MM.1S (cell line): ENCODE measurements at regions not wholly inside any gene's neighbourhood (a gene's known extent, or its start where the extent isn't known, plus 50 kb on each side); places are given as distances from the start of the nearest gene placed in this dataset.

ENCODE experiments used
- EZH2 ChIP-seq: fragments of 300-600 bp; sonication (generic); optimal IDR thresholded peaks from 2 replicates; pipeline ENCODE3; 2017; ENCODE audit warnings: low read depth, mild to moderate bottlenecking, antibody characterized with exemption, low read length, mixed read lengths
- EZH2phosphoT487 ChIP-seq: fragments of 300-600 bp; sonication (generic); IDR thresholded peaks from 2 replicates; pipeline ENCODE4 v1.6.1; 2018; ENCODE audit warnings: antibody characterized with exemption, low read length
- TF ChIP-seq, protein P1 (sequence below): fragments of 300-600 bp; sonication (generic); IDR thresholded peaks from 2 replicates; pipeline ENCODE4 v1.5.1; 2016; ENCODE audit warnings: antibody characterized with exemption, low read length, mixed read lengths

DNA sequence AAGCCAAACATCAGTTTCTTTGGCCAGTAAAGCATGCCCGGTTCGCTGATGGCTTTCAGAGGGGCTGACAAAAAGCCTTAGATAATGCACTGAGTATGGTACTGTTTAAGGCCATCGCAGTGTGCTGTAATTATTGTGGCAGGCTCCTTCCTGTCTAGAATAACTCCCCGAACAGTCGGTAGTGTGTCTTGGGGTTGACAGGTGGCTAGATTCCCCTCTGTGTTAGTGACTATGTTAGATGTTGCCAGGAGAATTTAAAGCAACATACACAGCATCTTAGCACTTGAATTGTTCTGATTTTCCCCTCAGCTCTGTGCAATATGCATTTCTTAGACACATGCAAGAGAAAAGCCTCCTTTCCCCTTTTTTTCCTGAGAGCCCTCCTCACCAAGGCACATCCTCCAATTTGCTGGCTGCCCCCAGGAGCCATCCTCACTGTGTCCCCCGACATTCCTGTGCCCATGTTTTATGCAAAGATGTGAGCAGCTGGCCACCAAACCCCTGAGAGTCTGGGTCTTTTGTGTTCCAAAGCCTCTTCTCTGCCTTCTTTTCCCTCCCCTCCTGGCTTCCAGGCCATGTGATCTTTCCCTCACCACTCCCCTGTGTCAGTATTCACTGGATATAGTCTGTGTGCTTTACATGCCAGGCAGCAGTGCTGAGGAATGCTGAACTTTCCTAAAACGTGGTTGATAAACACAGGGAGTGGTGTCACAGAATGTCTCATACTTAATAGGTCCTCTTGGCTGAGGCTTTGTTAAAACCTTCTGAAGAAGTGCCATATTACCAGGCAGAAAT, 331.5 kb downstream of the HRH4 start:
- TF ChIP-seq, protein P1, sequence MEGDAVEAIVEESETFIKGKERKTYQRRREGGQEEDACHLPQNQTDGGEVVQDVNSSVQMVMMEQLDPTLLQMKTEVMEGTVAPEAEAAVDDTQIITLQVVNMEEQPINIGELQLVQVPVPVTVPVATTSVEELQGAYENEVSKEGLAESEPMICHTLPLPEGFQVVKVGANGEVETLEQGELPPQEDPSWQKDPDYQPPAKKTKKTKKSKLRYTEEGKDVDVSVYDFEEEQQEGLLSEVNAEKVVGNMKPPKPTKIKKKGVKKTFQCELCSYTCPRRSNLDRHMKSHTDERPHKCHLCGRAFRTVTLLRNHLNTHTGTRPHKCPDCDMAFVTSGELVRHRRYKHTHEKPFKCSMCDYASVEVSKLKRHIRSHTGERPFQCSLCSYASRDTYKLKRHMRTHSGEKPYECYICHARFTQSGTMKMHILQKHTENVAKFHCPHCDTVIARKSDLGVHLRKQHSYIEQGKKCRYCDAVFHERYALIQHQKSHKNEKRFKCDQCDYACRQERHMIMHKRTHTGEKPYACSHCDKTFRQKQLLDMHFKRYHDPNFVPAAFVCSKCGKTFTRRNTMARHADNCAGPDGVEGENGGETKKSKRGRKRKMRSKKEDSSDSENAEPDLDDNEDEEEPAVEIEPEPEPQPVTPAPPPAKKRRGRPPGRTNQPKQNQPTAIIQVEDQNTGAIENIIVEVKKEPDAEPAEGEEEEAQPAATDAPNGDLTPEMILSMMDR = no peak
- no peak for TF ChIP-seq EZH2phosphoT487
- TF ChIP-seq EZH2 = no peak
